ENCODE measurements at regions not wholly inside any gene's neighbourhood (a gene's known extent, or its start where the extent isn't known, plus 50 kb on each side); places are given as distances from the start of the nearest gene placed in this dataset.
"Not testable (repeated sequence)": the region's sequence is repeated elsewhere in the genome, so short reads cannot be mapped to it uniquely, and the experiment has no call there.

GRCh38 chr5:53246042-53246836 lies 136.7 kb upstream of the MOCS2 start:
- Mint-ChIP-seq H3K27me3 (no peaks in the 10 kb centered on the region), H3K36me3 (no peaks in the 10 kb centered on the region), H3K27ac (no peak overlapping the region), H3K9me3 (no peaks in the 10 kb centered on the region), H3K4me3 (no peak overlapping the region), H3K4me1 (peaks cover 6% of the 10 kb centered on the region)
- ATAC-seq: no peak

GRCh38 chr5:53249529-53250200 lies 140.1 kb upstream of the MOCS2 start:
- no peaks in the 10 kb centered on the region for H3K27me3 Mint-ChIP-seq
- H3K27ac Mint-ChIP-seq: no peak overlapping the region
- ATAC-seq: no peak
- H3K4me3 Mint-ChIP-seq: no peak overlapping the region
- H3K9me3 Mint-ChIP-seq: no peaks in the 10 kb centered on the region
- H3K36me3 Mint-ChIP-seq: no peaks in the 10 kb centered on the region
- H3K4me1 Mint-ChIP-seq: peaks cover 6% of the 10 kb centered on the region

- Mint-ChIP-seq H3K4me3 (no peak overlapping the region), H3K27me3 (no peaks in the 10 kb centered on the region), H3K4me1 (peaks cover 6% of the 10 kb centered on the region), H3K36me3 (no peaks in the 10 kb centered on the region), H3K9me3 (no peaks in the 10 kb centered on the region), H3K27ac (no peak overlapping the region)
- no peak for ATAC-seq
These were observed 140.6 kb upstream of the MOCS2 start for GRCh38 chr5:53250201-53250550.

- Mint-ChIP-seq H3K36me3 (no peaks in the 10 kb centered on the region), H3K27me3 (no peaks in the 10 kb centered on the region), H3K4me3 (no peak overlapping the region), H3K9me3 (no peaks in the 10 kb centered on the region), H3K4me1 (no peaks in the 10 kb centered on the region), H3K27ac (no peak overlapping the region)
- no peak for ATAC-seq
These were observed 143.9 kb upstream of the MOCS2 start for GRCh38 chr5:53253421-53253871.

GRCh38 chr5:53256746-53257145 lies 147.2 kb upstream of the MOCS2 start:
- no peaks in the 10 kb centered on the region for H3K9me3 Mint-ChIP-seq
- no peaks in the 10 kb centered on the region for H3K27me3 Mint-ChIP-seq
- H3K4me3 Mint-ChIP-seq: no peak overlapping the region
- ATAC-seq: no peak
- no peaks in the 10 kb centered on the region for H3K36me3 Mint-ChIP-seq
- H3K4me1 Mint-ChIP-seq: no peaks in the 10 kb centered on the region
- no peak overlapping the region for H3K27ac Mint-ChIP-seq

- no peaks in the 10 kb centered on the region for H3K36me3 Mint-ChIP-seq
- ATAC-seq: no peak
These were observed 148.3 kb upstream of the MOCS2 start for GRCh38 chr5:53257806-53258373.

GRCh38 chr5:53259176-53259575 lies 149.6 kb upstream of the MOCS2 start:
- Mint-ChIP-seq H3K9me3 (no peaks in the 10 kb centered on the region), H3K36me3 (no peaks in the 10 kb centered on the region), H3K27me3 (no peaks in the 10 kb centered on the region), H3K4me3 (no peak overlapping the region), H3K27ac (no peak overlapping the region), H3K4me1 (no peaks in the 10 kb centered on the region)
- ATAC-seq: no peak

More at GRCh38 chr5:53257806-53258373, 148.3 kb upstream of the MOCS2 start:
- Mint-ChIP-seq H3K9me3 (no peaks in the 10 kb centered on the region), H3K27ac (no peak overlapping the region), H3K27me3 (no peaks in the 10 kb centered on the region), H3K4me3 (no peak overlapping the region), H3K4me1 (no peaks in the 10 kb centered on the region)

- no peak overlapping the region for H3K4me3 Mint-ChIP-seq
- no peaks in the 10 kb centered on the region for H3K4me1 Mint-ChIP-seq
These were observed 150.9 kb upstream of the MOCS2 start for GRCh38 chr5:53260446-53260845.

GRCh38 chr5:53261245-53261644 lies 151.7 kb upstream of the MOCS2 start:
- peaks cover 8% of the 10 kb centered on the region for H3K27me3 Mint-ChIP-seq
- no peaks in the 10 kb centered on the region for H3K36me3 Mint-ChIP-seq
- H3K4me3 Mint-ChIP-seq: no peak overlapping the region
- no peaks in the 10 kb centered on the region for H3K4me1 Mint-ChIP-seq
- H3K27ac Mint-ChIP-seq: no peak overlapping the region
- no peak for ATAC-seq
- no peaks in the 10 kb centered on the region for H3K9me3 Mint-ChIP-seq

More at GRCh38 chr5:53260446-53260845, 150.9 kb upstream of the MOCS2 start:
- H3K27ac Mint-ChIP-seq: no peak overlapping the region
- no peaks in the 10 kb centered on the region for H3K36me3 Mint-ChIP-seq
- peaks cover 4% of the 10 kb centered on the region for H3K27me3 Mint-ChIP-seq
- ATAC-seq: no peak
- no peaks in the 10 kb centered on the region for H3K9me3 Mint-ChIP-seq

- no peaks in the 10 kb centered on the region for H3K36me3 Mint-ChIP-seq
- ATAC-seq: no peak
- no peak overlapping the region for H3K27ac Mint-ChIP-seq
- H3K4me1 Mint-ChIP-seq: no peaks in the 10 kb centered on the region
- H3K27me3 Mint-ChIP-seq: peaks cover 8% of the 10 kb centered on the region
- H3K9me3 Mint-ChIP-seq: no peaks in the 10 kb centered on the region
- no peak overlapping the region for H3K4me3 Mint-ChIP-seq
These were observed 152.9 kb upstream of the MOCS2 start for GRCh38 chr5:53262348-53262970.

- no peaks in the 10 kb centered on the region for H3K36me3 Mint-ChIP-seq
- H3K27me3 Mint-ChIP-seq: peaks cover 8% of the 10 kb centered on the region
- no peak for ATAC-seq
- H3K4me3 Mint-ChIP-seq: no peak overlapping the region
- no peak overlapping the region for H3K27ac Mint-ChIP-seq
- H3K9me3 Mint-ChIP-seq: no peaks in the 10 kb centered on the region
- H3K4me1 Mint-ChIP-seq: no peaks in the 10 kb centered on the region
These were observed 153.6 kb upstream of the MOCS2 start for GRCh38 chr5:53263151-53263550.

- no peaks in the 10 kb centered on the region for H3K9me3 Mint-ChIP-seq
- H3K4me1 Mint-ChIP-seq: no peaks in the 10 kb centered on the region
- no peak for ATAC-seq
These were observed 155.5 kb upstream of the MOCS2 start for GRCh38 chr5:53265043-53265442.

GRCh38 chr5:53268241-53268640 lies 158.7 kb upstream of the MOCS2 start:
- H3K4me1 Mint-ChIP-seq, H3K9me3 Mint-ChIP-seq, H3K27me3 Mint-ChIP-seq, H3K36me3 Mint-ChIP-seq, ATAC-seq, H3K4me3 Mint-ChIP-seq, H3K27ac Mint-ChIP-seq: not testable (repeated sequence)

More at GRCh38 chr5:53265043-53265442, 155.5 kb upstream of the MOCS2 start:
- no peak overlapping the region for H3K4me3 Mint-ChIP-seq
- no peaks in the 10 kb centered on the region for H3K36me3 Mint-ChIP-seq
- H3K27me3 Mint-ChIP-seq: peaks cover 8% of the 10 kb centered on the region
- no peak overlapping the region for H3K27ac Mint-ChIP-seq

GRCh38 chr5:53275666-53276065 lies 166.1 kb upstream of the MOCS2 start:
- no peaks in the 10 kb centered on the region for H3K27me3 Mint-ChIP-seq
- no peak overlapping the region for H3K27ac Mint-ChIP-seq
- no peak for ATAC-seq
- H3K4me1 Mint-ChIP-seq: no peaks in the 10 kb centered on the region
- no peak overlapping the region for H3K4me3 Mint-ChIP-seq
- no peaks in the 10 kb centered on the region for H3K36me3 Mint-ChIP-seq
- peaks cover 4% of the 10 kb centered on the region for H3K9me3 Mint-ChIP-seq

- no peaks in the 10 kb centered on the region for H3K36me3 Mint-ChIP-seq
- no peak for ATAC-seq
- H3K9me3 Mint-ChIP-seq: peaks cover 4% of the 10 kb centered on the region
- no peak overlapping the region for H3K4me3 Mint-ChIP-seq
- no peaks in the 10 kb centered on the region for H3K27me3 Mint-ChIP-seq
- H3K4me1 Mint-ChIP-seq: no peaks in the 10 kb centered on the region
- H3K27ac Mint-ChIP-seq: no peak overlapping the region
These were observed 167.3 kb upstream of the MOCS2 start for GRCh38 chr5:53276825-53277224.
